HG03025 (cell line): ENCODE measurements at regions not wholly inside any gene's neighbourhood (a gene's known extent, or its start where the extent isn't known, plus 50 kb on each side); places are given as distances from the start of the nearest gene placed in this dataset.

ENCODE experiments used
- ATAC-seq: cut with Tn5 transposase; IDR thresholded peaks from one replicate; pipeline ENCODE4 v1.9.1; 2021; ENCODE audit warnings: mild to moderate bottlenecking, moderate library complexity; ENCODE audit not compliant: unreplicated experiment, low FRiP score

DNA sequence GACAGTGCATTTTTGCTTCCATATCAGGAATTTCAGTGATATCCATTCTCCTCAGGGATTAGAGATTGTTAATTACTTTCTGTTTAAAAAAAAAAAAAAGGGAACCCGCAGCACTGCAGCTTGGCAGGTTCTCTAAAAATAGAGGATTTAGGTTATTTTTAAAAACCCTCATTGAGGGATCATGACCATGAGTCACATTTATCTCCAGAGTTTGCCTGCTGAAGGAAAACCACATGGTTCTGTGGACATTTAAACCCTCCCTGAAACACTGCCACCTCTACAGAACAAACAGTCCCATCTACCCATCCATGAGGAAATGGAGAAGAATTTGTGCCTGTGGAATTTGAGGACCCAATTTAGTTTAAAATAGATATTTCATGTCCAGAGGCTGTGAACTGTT, 66.2 kb upstream of the UBE2E1 start:
- no peak for ATAC-seq

DNA sequence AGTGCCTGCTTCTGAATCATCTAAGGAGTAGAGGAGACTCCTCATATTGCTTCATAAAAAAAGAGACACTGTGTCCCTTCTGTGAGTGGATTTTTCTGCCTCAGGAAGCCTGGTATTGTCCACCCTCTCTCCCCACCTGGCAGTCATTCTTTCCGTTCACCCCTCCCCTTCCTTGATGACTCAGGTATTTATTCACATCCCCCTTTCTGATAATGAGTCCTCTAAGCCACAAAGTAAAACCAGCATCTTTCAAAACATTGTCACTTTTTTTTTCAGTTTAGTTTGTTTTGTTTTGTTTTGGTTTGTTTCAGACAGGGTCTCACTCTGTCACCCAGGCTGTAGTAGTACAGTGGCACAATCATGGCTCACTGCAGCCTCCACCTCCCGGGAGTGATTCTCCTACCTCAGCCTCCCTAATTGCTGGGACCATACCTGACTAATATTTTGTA, 65.2 kb upstream of the UBE2E1 start:
- no peak for ATAC-seq

DNA sequence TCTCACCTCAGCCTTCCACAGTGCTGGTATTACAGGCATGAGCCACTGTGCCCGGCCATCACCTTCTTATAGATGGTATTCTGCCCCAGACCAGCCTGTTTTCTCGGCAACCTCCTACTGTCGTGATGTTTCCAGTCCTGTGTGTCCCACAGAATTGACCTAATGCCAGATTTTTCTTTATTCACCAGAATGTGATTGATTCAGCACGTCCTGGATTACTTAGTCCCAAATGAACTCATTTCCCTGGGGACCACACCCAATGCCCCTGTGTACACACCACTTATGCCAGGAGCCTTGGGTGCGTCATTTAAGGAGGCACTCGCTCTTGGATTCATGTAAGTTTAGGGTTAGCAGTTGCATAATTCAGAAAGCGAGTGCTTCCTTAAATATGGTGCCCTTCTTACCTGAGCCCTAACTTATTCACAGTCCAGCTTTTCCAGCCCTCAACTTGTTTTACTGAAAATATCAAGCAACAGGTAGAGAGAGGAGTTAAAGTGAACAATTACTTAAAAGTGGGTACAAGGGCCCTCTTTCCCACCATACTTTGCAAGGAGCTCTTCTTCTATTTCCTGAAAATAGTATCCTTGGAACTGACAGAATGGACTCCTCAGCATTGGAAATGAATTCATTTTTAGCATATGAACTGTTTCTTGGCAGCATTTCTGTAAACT, 64.6 kb upstream of the UBE2E1 start:
- no peak for ATAC-seq

DNA sequence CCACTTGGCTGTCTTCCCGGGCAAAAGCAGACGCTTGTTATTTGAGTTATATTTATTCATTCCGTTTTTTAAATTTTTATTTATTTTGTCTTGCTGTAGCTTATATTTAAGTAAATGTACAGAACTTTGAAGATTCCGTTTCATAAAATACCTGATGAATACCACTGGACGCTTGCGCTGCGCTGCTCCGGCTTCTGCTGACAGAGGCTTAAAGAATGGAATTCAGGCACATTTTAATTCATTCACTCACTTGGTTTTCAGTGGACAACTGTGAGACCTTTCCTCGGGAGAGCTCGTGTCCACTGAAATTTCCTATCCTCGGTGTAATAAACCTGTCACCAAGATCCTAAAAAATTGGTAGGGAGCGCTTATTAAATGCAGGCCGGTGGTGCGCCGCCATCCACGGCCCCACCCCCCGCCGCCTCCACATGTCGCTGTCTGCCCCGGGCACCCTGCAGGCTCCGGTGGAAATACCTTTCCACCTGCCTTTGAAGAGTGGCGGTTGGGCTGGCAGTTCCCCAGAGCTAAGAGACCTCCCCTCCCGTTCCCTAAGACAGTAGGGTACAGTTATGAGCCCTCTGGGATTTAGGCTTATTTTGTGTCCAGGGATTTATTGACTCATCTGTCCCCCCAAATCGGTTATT, 62.5 kb upstream of the UBE2E1 start:
- ATAC-seq: no peak

DNA sequence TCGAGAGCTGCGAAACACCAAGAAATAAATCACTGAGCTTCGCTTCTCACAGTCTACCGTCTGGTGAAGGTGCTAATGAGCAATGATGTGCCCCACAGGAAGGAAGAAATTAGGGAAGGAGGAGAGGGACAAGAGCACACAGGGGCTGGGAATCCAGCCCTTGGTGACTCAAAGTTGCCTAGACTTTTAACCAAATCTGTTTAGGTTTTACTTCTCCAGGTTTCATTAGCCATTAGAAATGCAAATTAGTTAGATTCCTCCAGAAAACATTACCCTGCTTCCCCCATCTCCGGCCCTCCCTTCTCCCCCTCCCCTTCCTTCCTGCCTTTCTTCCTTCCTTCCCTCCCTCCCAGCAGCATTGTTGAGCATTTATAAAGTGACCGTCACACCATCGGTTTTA, 59.3 kb upstream of the UBE2E1 start:
- no peak for ATAC-seq

DNA sequence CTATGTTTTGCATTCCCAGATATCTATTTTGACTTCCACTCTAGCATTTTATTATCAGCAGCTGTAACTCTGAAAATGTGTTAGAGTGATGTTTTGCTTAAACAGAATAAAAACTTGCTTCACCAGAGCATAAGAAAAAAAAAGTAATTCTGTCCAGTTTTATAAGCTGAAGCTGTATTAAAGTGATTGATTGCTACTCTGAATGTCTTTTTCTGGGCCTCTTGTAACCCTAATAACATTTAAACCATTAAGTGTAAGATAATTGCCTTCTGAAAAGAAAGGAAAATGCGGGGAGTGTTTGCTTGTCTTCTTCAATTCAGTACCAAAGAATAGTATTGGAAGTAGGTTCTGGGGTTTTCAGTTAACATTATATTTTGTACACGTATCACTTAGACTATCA, 57.9 kb upstream of the UBE2E1 start:
- ATAC-seq: no peak

DNA sequence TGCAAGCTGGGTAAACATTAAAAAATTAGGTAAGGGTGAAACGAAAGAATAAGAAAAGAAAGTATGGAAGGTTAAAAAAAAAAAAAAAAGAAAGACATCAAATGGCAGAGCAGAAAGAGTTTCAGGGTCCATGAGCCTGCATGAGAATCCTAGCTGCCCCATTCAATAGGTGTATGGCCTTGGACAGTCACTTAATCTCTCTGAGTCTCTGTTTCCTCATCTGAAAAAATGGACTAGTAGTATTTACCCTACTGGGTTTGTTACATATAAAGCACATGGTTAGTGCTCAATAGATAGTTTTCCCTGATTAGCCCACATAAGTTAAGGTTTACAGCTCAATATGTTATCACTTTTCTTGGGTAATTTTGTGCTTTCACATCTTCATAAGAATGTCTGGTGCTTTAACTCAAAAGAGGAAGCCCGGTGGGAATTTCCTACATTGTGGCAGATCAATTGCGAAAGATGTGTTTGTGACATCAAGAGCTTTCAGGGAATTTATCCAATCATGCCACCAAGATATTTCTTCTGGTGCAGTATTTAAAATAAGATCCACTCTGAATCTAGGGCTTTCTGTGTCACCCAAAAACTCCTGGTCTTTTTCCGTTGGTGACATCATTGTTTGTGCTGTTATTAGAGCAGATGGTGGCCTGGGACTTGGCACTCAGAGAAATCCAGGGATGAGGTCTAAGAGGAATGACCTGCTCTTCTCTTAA, 57.2 kb upstream of the UBE2E1 start:
- no peak for ATAC-seq

DNA sequence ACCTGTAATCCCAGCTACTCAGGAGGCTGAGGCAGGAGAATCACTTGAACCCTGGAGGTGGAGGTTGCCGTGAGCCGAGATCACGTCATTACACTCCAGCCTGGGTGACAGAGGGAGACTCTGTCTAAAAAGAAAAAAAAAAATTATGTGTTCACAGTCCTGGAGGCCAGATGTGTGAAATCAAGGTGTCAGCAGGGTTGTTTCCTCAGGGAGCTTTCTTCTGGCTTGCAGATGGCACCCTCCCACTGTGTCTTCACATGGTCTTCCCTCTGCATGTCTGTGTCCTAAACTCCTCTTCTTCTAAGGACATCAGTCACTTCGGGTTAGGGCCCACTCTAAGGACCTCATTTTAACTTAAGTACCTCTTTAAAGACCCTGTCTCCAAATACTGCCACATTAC, 56.1 kb upstream of the UBE2E1 start:
- ATAC-seq: no peak

DNA sequence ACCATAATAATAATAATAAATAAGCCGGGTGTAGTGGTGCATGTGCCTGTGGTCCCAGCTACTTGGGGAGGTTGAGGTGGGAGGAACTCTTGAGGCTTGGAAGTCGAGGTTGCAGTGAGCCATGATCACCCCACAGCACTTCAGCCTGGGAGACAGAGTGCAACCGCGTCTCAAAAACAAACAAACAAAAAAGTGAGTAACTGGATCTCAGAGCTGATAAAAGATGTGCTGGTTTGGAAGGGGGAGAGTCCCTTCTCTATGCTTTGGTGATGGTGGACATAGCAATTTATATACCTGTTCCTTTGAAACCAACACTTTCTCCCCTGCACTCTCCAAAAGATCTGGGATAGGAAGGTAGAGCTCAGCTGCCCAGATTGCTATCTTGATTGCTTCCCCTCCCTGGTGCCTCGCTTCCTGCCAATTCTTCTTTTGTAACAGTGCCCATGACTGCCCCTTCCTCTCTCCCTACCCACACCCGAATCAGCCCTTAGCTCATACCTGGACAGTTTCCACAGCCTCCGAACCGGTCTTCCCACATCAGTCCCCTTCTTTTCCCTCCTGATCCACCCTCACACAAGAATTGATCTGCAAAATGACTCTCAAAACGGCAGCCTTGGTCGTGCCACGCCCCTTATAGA, 55.1 kb upstream of the UBE2E1 start:
- ATAC-seq: no peak

DNA sequence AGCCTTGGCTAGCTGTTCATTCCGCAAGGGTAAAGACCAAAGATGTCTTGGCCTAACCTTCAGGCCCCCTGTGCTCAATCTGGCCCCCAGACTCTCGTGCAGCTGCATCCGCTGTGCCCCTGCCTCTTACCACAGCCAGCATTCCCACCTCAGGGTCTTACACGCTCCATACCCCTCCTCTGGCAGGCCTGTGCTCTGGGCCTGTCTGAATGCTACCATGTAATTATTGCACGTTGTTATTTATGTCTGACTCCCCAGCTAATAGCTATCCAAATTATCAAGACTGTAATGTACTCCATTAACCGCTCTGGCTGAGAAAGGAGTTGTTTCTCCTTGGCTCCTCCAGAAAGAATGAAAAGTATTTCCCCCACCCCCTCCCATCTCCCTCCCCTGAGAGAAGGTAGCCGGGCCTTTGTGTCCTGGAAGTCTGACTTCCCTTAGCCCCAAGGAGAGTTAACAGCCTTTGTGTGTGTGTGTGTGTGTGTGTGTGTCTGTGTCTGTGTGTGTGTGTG, 54.5 kb upstream of the UBE2E1 start:
- no peak for ATAC-seq

DNA sequence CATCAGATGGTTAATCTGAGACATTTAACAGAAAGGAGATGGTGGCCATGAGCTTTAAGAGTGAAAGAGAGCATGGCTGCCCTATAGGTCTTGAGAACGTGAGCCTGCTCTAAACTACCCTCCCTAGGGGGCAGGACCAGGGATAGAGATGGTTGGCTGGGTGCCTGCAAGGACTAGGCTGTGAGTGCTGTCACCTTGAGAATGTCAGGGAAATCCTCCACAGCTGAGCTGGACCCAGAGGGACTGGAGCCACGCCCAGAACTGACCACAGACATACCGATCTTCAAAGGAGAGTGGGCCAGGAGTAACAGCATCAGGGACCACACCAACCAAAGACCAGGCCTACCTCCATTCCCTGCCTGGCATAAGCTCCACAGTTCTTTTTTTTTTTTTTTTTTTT, 53.6 kb upstream of the UBE2E1 start:
- ATAC-seq: no peak

DNA sequence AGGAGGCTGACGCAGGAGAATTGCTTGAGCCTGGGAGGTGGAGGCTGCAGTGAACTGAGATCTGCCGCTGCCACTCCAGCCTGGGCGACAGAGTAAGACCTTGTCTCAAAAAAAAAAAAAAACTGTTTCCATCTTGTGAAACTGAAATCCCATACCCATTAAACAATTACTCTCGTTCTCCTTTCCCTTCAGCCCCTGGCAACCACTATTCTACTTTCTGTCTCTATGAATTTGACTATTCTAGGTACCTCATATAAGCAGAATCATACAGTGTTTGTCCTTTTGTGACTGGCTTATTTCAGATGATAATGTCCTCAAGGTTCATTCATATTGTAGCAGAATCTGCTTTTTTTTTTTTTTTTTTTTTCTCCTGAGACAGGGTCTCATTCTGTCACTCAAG, 51.5 kb upstream of the UBE2E1 start:
- ATAC-seq: no peak
